NAMALWA (cell line): ENCODE measurements at regions not wholly inside any gene's neighbourhood (a gene's known extent, or its start where the extent isn't known, plus 50 kb on each side); places are given as distances from the start of the nearest gene placed in this dataset.
"Not testable (repeated sequence)": the region's sequence is repeated elsewhere in the genome, so short reads cannot be mapped to it uniquely, and the experiment has no call there.

Experiments
- DNase-seq: peaks from one replicate; pipeline ENCODE4 v3.0.0-alpha.2; 2015; ENCODE audit warnings: low spot score

DNA sequence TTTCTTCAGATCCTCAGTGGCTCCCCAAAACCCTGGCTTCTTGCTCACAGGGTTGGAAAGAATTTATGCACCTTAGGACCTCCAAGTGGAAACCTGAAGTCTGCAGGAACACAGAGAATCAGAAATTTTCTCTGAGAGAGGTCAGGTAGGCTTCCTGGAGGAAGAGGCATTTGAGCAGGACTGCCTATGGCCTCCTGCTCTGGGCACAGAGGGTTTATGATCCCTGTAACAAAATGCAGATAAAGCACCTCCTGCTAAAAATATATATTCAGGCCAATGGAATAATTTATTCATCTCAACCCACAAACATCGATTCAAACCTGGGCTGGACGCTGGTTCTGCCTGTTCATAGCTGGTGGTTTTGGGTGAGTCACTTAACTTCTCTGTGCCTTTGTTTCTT is 68.1 kb upstream of the FGF3 start:
- DNase-seq = no peak

DNA sequence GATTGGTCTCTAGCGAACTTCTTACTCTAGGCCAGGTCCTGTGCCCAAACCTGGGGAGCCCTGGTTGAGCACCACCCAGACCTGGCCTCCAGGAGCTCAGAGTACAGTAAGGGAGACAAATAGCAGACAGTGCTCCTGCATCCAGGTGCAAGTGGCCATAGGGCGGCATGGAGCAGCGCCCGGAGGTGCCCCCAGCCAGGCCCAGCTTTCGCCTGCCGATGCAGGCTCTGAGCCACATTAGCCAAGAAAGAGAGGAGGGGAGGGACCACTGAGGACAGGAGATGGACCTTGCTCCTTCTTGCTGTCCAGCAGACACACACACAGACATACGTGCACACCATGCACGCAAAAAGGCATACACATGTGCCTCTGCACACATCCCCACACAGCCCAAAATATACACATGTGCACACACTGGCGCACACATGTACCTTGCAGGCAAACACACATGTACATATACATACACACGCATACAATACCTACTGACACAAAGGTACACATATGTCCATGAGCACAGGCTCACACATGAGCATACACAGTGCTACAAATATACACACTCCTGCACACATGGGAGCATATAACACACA is 68.7 kb upstream of the FGF3 start:
- DNase-seq = peak; percentile 5

DNA sequence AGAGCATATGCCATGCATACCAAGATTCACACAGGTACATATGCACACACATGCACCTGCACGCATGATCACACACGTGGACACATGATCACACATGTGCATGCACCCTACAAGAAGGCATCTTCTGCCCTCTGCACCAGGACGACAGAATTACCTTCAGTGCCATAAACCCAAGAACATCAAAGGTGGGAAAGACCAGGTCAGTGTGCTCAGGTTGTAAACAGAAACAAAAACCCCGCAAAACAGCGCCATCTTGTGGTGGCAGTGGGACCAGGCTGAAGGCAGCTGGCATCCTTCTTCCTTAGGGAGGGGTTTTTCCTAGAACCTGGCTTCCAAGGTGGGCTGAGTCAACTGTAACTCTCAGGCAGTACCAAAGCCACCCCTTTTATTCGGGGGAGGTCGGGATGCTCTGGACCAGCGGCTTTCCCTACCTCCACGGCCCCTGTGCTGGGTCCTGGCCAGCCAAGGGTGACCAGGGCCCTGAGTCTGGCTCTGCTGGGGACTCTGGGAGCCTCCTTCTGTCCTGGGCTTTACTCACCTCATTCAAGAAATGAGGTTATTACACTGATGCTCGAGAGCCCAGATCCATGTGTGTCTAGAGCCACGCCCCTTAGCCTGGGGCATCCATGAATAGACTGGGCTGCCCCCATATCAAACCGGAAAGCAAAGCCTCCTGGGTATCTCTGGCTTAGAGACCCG is 69.4 kb upstream of the FGF3 start:
- DNase-seq = peak; percentile 67

DNA sequence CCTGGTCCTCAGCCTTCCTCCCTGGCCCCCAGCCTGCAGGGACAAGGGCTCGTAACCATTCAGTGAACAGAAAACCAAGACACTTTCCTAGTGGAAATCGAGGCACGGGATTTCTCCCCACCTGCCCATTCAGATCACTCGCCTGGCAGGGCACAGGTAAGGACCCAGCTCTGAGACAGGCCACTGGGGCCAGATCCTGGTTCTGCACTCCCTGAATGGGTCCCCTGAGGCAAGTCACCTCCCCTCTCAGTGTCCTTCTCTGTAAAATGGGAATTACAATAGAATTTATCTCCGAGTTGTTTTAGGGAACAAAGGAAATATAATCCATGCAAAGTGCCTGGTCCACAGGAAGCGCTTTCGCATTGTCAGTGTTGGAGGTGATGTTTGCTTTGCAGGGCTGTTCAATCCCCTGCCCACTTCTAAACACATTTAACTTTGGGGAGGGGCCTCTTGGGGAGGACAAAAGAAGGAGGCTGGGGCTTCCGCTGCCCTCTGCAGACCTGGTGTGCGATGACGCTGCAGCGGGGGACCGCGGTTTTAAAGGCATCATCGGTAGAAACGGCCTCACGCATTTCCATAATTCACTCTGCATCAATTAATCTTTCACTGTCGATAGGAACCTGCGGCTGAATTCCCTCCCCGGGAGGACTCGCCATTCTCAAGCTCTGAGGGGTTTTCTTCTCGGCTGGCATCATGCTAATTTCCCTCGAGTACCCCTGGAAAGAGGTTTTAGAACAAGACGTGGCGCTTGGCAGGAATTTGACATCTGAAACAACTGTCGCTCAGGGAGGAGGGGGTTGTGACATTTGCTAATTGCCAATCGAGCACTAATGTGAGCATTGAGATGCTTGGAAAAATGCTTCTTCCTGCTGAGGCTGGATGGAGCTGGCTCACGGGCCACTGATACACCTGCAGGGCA is 70.4 kb upstream of the FGF3 start:
- no peak for DNase-seq

GRCh38 chr11:69890476-69890875 is 71.3 kb upstream of the FGF3 start:
- DNase-seq = no peak

DNA sequence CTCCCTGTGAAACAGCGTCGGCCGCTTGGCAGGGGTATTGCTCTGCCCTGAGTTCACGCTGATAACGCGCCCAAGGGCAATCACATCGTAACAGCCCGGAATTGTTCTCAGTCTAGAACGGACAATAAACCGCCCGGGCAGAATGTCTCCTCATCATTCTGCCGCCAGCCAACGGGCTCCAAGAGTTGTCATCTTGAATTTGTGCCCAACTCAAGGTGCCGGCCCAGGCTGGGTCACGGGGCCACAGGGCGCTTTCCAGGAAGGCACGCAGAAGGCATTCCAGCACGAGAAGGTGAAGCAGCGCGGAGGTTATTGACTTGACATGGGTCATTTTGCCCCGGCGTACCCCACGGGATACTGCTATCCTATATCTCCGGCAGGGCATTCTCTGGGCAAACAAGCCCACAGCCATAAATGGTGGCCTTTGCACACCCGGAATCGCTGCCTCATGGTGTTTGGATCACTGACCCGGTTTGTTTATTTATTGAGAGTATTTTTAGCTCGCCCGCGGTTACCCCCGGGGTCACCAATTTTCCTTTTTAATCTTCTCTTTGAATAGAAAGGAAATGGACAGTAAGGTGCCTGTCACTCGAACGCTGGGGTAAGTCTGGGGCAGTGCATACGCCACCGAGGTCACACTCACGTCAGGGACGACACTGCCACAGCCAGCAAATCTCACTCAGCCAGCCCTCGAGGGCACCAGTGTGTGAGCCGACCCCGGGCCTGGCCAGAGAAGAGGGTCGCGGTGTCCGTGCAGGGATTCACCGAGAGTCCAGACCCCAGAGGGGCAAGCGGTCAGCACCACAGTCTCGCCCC is 72.4 kb upstream of the FGF3 start:
- no peak for DNase-seq

GRCh38 chr11:69892237-69892985 is 73.2 kb upstream of the FGF3 start:
- DNase-seq = no peak

DNA sequence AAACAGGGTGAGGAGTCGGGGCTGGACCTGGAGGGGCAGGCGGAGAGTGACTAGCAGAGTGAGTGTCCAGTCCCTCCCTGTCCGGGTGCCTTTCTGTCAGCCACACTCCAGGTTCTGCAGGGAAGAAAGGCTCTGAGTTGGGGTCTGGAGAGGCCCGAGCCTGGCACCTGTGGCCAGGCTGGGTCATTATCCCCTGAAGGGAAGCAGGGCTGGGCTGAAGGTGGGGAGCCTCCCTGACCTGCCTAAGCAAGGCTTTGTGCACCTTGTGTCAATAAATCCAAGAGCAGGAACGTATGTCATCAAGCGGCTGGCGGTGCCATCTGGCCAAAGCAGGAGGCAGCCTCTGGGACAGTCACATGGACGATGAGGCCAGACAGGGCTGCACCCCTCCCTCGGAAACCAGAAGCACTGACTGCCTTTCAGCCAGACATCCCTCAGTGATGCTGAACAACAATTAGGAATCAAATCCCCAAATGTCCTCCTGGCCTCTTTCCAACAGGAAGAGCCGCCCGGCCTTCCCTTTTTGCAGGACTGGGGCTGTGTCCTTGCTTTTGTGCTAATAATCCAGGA is 73.9 kb upstream of the FGF3 start:
- DNase-seq = no peak

DNA sequence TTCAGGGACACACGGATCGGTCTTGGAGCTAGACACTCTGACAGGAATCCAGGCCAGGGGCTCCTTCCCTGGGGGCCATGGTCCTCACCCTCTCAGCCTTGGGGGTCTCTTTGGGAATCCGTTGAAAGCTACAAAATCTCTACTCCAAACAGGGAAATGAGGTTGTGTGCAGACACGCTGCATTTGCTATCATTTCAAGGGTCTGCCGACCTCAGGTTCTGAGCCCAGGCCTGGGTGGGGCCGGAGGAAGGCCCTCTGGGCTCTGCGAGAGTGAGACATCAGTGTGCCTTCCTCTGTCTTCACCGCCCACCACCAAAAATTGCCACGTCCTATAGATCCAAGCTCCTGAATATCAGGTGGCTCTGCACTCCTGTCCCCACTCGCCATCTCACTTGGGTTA is 74.4 kb upstream of the FGF3 start:
- no peak for DNase-seq

DNA sequence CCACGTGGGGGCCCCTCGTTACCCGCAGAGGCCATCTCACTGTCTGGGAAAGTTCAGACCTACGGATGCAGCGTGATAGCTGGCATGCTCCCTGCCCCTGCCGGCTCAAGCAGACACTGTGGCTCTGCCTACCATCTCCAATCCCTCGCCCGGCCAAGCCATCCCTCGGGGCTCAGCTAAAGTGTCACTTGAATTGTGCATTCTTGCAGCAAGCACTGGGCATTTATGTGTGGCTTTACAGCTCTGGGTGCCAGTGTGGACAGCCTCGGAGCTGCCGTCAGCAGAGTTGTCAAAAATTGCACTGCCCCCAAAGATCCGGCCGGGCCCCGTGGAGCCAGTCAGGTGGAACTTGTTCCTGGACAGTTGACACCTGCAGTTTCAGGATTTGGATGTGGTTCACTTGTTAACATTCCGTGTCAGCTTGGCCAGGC is 75.0 kb upstream of the FGF3 start:
- DNase-seq = no peak

DNA sequence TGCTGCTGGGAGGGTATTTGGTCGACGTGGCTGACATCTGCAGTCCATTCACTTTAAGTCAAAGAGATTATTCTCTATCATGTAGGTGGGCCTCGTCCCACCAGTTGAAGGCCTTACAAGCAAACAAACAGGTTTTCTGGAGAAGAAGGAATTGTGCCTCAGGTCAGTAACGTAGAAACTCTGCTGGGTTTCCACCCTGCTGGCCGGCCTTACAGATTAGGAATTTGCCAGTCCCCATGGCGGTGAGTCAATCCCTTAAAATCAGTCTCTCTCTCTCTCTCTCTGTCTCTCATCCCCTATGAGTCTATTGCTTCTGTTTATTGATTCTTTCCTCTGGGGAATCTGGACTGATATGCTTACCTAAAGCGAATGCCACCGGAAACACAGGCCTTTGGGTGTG is 75.4 kb upstream of the FGF3 start:
- DNase-seq = no peak

DNA sequence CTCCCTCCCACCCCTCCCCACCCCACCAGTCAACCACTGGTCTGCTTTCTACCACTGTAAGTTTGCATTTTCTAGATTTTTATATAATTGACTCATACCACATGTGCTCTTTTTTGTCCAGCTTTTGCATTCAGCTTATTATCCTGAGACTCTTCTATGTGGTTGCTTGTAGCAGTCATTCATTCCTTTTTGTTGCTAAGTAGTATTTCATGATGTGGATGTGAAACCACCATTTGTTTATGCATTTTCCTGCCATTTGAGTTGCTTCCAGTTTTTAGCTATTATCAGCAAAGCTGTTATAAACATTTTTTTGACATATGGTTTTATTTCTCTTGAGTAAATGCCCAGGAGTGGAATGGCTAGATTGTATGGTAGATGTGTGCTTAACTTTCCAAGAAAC is 77.0 kb upstream of the FGF3 start:
- no peak for DNase-seq

GRCh38 chr11:69898123-69898522 is 78.9 kb upstream of the FGF3 start:
- DNase-seq = no peak

DNA sequence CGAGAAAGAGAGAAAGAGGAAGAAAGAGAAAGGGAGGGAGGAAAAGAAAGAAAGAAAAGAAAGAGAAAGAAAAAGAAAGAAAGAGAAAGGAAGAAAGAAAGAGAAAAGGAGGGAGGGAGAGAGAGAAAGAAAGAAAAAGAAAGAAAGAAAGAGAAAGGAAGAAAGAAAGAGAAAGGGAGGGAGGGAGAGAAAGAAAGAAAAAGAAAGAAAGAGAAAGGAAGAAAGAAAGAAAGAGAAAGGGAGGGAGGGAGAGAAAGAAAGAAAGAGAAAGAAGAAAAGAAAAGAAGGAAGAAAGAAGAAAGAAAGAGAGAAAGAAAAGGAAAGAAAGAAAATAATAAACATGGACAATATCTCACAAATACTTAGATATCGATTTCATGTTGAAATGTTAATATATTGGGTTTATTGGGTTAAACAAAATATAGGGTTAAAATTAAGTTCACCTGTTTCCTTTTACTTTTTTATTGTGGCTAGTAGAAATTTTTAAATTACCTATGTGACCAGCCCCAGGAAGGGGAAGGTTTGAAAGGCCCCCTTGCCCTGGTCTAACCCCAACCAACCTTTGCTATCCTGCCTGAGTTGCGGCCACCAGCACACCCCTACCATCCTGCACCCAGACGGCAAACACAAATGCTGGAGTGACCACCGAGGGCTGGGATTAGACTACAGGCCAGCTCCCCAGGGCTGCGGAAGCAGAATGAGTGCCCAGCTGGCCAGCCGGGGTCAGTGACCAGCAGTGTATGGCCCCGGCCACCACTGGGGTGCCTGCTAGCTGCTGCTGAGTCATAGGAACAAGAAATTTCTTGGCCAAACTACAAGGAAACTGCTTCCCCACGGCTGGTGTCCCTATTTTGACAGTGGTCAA is 81.0 kb upstream of the FGF3 start:
- DNase-seq = no peak

GRCh38 chr11:69900822-69901302 is 81.6 kb upstream of the FGF3 start:
- not testable (repeated sequence) for DNase-seq

DNA sequence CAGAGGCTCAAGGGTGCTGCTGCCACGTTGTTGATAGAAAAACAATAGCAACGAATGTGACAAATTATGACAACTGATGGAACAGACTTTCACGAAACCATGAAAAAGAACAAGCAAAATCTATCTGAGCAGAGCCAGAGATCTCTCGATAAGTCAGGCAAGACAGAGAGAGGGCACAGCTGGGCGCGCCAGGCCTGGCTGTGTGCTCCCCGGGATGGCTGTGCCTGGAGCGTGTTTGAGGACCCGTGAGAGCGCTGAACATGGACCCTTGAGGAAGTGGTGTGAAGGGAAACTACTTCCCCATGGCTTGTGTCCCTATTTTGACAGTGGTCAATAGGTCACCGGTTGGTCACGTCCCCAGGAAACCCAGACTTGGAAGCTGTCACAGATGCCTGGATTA is 83.1 kb upstream of the FGF3 start:
- no peak for DNase-seq

DNA sequence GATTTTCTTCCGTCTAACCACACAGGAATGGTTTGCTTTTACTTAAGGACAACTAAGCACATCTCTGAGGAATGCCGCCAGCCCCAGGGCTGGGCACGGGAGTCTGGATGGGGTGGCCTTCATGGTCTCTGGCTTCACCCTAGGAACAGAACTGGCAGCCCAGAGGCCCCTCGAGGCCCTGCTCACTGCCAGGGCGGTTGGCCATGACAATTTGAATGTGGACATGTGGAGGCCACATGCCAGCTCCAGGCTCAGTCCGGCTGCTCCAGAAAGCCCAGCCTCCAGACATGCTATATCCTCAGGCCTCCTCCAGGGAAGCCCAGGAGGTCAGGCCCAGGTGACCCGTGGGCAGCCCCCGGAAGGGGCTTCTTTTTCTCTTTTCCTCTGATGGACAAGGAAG is 84.0 kb upstream of the FGF3 start:
- no peak for DNase-seq

- no peak for DNase-seq
Measured at GRCh38 chr11:69904161-69904973, 85.2 kb upstream of the FGF3 start.

DNA sequence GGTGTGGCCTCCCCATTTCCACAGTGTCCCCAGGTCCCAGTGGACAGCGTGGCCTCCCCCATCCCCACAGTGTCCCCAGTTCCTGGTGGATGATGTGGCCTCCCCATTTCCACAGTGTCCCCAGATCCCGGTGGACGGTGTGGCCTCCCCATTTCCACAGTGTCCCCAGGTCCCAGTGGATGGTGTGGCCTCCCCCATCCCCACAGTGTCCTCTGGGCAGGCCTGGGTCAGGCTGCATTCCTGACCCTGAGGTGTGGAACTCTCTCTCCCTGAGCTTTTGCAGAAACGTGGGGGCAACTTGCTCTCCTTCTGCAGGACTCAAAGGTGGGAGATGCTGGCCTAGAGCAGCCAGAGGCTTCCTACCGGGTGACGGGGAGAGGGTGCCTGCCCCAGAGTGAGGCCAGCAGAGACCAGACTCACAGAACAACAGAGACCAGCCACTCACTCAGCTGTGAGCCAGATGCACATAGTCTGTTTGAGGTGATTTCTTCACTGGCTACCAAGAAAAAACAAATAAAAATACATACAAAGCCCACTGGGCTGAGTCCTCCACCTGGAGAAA is 85.8 kb upstream of the FGF3 start:
- DNase-seq = no peak
